ENCODE measurements at regions not wholly inside any gene's neighbourhood (a gene's known extent, or its start where the extent isn't known, plus 50 kb on each side); places are given as distances from the start of the nearest gene placed in this dataset.

DNA sequence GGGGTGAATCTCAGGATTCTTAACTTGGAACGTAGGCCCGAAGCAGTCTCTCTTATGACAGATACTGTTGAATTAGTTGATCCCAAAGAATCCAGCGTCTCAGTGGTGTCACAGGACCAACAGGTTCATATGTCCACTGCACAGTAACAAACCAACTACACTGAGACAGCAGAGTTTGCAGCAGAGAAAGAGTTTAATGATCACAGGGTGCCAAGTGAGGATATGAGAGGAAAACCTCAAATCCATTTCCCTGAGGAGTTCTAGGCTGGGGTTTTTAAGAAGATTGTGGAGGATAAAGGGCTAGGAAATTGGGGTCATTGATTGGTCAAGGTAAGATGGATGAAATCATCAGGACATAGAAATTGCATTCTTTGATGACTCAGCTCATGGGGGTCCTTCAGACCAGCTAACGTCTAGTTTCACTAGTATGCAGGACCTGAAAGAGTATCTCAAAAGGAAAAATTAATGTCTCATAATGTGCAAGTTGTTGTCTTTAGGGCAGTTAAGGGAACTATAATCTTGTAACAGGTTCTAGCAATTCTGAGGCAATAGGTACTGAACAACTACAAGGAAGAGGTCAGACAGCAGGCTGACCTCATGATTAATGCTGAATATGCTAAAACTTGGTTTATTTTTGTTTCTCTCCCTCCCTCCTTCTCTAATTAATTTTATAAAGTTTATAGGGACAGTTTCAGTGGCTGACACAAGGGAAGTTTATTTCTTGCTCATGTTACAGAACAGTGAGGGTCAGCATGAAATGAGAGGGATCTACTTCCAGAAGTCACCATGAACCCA lies 310.9 kb upstream of the NEBL start:
- Histone ChIP-seq H3K9me3 (peaks cover 0 to 8% of the 10 kb centered on the region in 2 donors), H3K4me1 (peaks cover 0 to 8% of the 10 kb centered on the region in 2 donors), H3K4me3 (no peak overlapping the region), H3K27me3 (no peaks in the 10 kb centered on the region), H3K36me3 (no peaks in the 10 kb centered on the region), H3K27ac (no peak overlapping the region)
- TF ChIP-seq, protein P1, sequence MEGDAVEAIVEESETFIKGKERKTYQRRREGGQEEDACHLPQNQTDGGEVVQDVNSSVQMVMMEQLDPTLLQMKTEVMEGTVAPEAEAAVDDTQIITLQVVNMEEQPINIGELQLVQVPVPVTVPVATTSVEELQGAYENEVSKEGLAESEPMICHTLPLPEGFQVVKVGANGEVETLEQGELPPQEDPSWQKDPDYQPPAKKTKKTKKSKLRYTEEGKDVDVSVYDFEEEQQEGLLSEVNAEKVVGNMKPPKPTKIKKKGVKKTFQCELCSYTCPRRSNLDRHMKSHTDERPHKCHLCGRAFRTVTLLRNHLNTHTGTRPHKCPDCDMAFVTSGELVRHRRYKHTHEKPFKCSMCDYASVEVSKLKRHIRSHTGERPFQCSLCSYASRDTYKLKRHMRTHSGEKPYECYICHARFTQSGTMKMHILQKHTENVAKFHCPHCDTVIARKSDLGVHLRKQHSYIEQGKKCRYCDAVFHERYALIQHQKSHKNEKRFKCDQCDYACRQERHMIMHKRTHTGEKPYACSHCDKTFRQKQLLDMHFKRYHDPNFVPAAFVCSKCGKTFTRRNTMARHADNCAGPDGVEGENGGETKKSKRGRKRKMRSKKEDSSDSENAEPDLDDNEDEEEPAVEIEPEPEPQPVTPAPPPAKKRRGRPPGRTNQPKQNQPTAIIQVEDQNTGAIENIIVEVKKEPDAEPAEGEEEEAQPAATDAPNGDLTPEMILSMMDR (IDR thresholded peaks at IDR 0.05), result no peak
- no peak for DNase-seq (ENCODE audit: low spot score)

- Histone ChIP-seq H3K9me3 (peaks cover 0 to 8% of the 10 kb centered on the region in 2 donors), H3K27me3 (no peaks in the 10 kb centered on the region), H3K27ac (no peak overlapping the region), H3K36me3 (no peaks in the 10 kb centered on the region), H3K4me3 (no peak overlapping the region), H3K4me1 (peaks cover 0 to 10% of the 10 kb centered on the region in 2 donors)
- DNase-seq (ENCODE audit: low spot score), result no peak
- TF ChIP-seq, protein P1 (IDR thresholded peaks at IDR 0.05), result no peak
Observed at GRCh38 chr10:21205328-21205727, 308.2 kb upstream of the NEBL start.

GRCh38 chr10:21203473-21204107 lies 306.5 kb upstream of the NEBL start:
- H3K27ac ChIP-seq, result no peak overlapping the region
- peaks cover 0 to 10% of the 10 kb centered on the region in 2 donors for H3K4me1 ChIP-seq
- TF ChIP-seq, protein P1 (IDR thresholded peaks at IDR 0.05), result no peak
- peaks cover 0 to 11% of the 10 kb centered on the region in 2 donors for H3K9me3 ChIP-seq
- no peaks in the 10 kb centered on the region for H3K36me3 ChIP-seq
- no peak overlapping the region for H3K4me3 ChIP-seq
- no peaks in the 10 kb centered on the region for H3K27me3 ChIP-seq
- no peak for DNase-seq (ENCODE audit: low spot score)

DNA sequence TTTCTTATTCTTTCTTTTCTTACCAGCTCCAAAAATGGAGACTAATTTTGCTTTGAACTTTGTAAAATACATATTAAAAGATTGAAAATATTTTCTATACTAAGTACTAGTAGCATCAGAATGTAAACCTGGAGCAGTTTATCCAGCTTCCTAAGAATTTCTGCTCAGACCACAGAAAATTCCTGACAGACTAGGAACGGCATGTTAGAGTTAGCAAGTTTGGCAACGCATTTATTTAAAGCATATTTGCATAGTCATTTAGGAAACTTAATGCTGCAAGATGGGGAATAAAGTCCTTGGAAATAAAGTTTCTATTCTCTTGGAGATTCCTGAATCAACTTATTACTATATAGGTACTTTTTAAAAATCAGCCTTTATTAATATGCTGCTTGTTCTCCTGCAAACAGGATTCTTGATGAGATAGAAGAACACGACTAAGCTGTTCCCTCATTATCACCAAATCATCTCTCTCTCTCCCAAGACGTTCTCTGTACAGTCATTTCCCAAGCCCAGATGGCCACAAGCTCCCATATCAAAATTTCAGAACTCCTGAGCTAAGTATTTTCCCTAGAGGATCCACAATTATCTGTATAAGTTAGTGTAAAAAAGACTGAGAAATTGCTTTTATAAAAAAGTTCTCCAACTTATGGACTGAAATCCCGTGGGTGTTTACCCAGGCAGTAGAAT lies 305.8 kb upstream of the NEBL start:
- DNase-seq (ENCODE audit: low spot score), result no peak

GRCh38 chr10:21199501-21199900 lies 302.4 kb upstream of the NEBL start:
- Histone ChIP-seq H3K27me3 (no peaks in the 10 kb centered on the region), H3K4me3 (no peak overlapping the region), H3K36me3 (no peaks in the 10 kb centered on the region), H3K4me1 (peaks cover 0 to 10% of the 10 kb centered on the region in 2 donors), H3K27ac (no peak overlapping the region), H3K9me3 (peaks cover 0 to 17% of the 10 kb centered on the region in 2 donors)
- DNase-seq (ENCODE audit: low spot score), result no peak
- TF ChIP-seq, protein P1 (IDR thresholded peaks at IDR 0.05), result no peak

More for the DNA sequence above, 305.8 kb upstream of the NEBL start:
- Histone ChIP-seq H3K36me3 (no peaks in the 10 kb centered on the region), H3K27me3 (no peaks in the 10 kb centered on the region), H3K27ac (no peak overlapping the region), H3K4me1 (peaks cover 0 to 10% of the 10 kb centered on the region in 2 donors), H3K4me3 (no peak overlapping the region), H3K9me3 (peaks cover 0 to 15% of the 10 kb centered on the region in 2 donors)
- TF ChIP-seq, protein P1 (IDR thresholded peaks at IDR 0.05), result no peak

Data from right atrium auricular region (tissue), 2 donors.